ENCODE measurements at regions not wholly inside any gene's neighbourhood (a gene's known extent, or its start where the extent isn't known, plus 50 kb on each side); places are given as distances from the start of the nearest gene placed in this dataset.

GRCh38 chr9:27861887-27862286 lies 288.6 kb upstream of the C9orf72 start:
- TF ChIP-seq PBX3 (CRISPR knock-in tag; IDR thresholded peaks at IDR 0.05) (no peak), REST (tag by site-specific recombination; IDR thresholded peaks at IDR 0.05) (no peak), CTCF (tag by site-specific recombination; IDR thresholded peaks at IDR 0.05) (no peak), ZNF514 (tag by site-specific recombination; IDR thresholded peaks at IDR 0.05) (no peak), ZBTB20 (tag by site-specific recombination; IDR thresholded peaks at IDR 0.05) (no peak), TRIM28 (IDR thresholded peaks at IDR 0.05; ENCODE audit: borderline replicate concordance, low read length) (no peak), SCRT2 (tag by site-specific recombination; IDR thresholded peaks at IDR 0.05) (no peak), ZBTB1 (tag by site-specific recombination; IDR thresholded peaks at IDR 0.05) (no peak), ZBTB7A (tag by site-specific recombination; IDR thresholded peaks at IDR 0.05; ENCODE audit: low read depth) (no peak), ZNF549 (tag by site-specific recombination; IDR thresholded peaks at IDR 0.05) (no peak), HOXC10 (CRISPR knock-in tag; IDR thresholded peaks at IDR 0.05) (no peak)
- TF ChIP-seq, protein P1, sequence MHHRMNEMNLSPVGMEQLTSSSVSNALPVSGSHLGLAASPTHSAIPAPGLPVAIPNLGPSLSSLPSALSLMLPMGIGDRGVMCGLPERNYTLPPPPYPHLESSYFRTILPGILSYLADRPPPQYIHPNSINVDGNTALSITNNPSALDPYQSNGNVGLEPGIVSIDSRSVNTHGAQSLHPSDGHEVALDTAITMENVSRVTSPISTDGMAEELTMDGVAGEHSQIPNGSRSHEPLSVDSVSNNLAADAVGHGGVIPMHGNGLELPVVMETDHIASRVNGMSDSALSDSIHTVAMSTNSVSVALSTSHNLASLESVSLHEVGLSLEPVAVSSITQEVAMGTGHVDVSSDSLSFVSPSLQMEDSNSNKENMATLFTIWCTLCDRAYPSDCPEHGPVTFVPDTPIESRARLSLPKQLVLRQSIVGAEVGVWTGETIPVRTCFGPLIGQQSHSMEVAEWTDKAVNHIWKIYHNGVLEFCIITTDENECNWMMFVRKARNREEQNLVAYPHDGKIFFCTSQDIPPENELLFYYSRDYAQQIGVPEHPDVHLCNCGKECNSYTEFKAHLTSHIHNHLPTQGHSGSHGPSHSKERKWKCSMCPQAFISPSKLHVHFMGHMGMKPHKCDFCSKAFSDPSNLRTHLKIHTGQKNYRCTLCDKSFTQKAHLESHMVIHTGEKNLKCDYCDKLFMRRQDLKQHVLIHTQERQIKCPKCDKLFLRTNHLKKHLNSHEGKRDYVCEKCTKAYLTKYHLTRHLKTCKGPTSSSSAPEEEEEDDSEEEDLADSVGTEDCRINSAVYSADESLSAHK (tag by site-specific recombination; IDR thresholded peaks at IDR 0.05): no peak
- TF ChIP-seq, protein P2, sequence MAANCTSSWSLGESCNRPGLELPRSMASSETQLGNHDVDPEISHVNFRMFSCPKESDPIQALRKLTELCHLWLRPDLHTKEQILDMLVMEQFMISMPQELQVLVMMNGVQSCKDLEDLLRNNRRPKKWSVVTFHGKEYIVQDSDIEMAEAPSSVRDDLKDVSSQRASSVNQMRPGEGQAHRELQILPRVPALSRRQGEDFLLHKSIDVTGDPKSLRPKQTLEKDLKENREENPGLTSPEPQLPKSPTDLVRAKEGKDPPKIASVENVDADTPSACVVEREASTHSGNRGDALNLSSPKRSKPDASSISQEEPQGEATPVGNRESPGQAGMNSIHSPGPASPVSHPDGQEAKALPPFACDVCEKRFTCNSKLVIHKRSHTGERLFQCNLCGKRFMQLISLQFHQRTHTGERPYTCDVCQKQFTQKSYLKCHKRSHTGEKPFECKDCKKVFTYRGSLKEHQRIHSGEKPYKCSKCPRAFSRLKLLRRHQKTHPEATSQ (tag by site-specific recombination; IDR thresholded peaks at IDR 0.05): no peak

Data from HEK293 (cell line).